ENCODE measurements at regions not wholly inside any gene's neighbourhood (a gene's known extent, or its start where the extent isn't known, plus 50 kb on each side); places are given as distances from the start of the nearest gene placed in this dataset.

DNA sequence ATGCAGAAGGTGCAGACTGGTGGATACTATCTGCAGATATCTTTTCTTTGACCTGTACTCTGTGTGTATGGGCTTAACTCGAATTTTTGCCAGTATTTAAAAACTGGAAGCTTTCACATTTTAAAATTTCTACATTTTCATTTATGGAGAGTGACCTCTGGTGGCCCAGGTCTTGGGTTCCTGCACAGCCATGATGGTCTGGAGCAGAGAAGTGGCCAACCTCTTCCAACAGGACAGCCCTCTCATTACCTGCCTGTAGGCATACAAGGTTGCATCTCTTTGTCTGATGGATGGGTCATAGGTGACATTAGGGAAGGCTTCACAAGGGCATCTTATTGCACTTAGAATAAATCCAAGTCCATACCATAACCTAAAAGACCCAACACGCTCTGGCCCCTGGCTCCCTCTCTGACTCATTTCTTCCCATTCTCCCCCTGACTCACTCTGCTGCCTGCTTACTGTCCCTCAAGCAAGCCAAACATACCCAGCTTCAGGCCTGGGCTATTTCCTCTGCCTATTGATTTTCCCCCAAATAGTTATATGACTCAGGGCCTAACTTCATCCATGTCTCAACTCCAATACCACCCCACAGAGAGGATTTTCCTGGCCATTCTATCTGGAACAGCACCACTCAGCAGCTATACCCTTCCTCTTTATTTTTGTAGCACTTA, 113.3 kb upstream of the SLC1A3 start:
- TF ChIP-seq POLR2A (IDR thresholded peaks at IDR 0.05) = no peak
- TF ChIP-seq, protein P1, sequence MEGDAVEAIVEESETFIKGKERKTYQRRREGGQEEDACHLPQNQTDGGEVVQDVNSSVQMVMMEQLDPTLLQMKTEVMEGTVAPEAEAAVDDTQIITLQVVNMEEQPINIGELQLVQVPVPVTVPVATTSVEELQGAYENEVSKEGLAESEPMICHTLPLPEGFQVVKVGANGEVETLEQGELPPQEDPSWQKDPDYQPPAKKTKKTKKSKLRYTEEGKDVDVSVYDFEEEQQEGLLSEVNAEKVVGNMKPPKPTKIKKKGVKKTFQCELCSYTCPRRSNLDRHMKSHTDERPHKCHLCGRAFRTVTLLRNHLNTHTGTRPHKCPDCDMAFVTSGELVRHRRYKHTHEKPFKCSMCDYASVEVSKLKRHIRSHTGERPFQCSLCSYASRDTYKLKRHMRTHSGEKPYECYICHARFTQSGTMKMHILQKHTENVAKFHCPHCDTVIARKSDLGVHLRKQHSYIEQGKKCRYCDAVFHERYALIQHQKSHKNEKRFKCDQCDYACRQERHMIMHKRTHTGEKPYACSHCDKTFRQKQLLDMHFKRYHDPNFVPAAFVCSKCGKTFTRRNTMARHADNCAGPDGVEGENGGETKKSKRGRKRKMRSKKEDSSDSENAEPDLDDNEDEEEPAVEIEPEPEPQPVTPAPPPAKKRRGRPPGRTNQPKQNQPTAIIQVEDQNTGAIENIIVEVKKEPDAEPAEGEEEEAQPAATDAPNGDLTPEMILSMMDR (IDR thresholded peaks at IDR 0.05) = no peak

Measured in testis (tissue), 2 donors.